IPS-20b (cell line): ENCODE measurements at regions not wholly inside any gene's neighbourhood (a gene's known extent, or its start where the extent isn't known, plus 50 kb on each side); places are given as distances from the start of the nearest gene placed in this dataset.
"Not testable (repeated sequence)": the region's sequence is repeated elsewhere in the genome, so short reads cannot be mapped to it uniquely, and the experiment has no call there.

Source experiments
- H3K27ac ChIP-seq: one replicate; pipeline ENCODE4 v1.5.1; 2013; ENCODE audit warnings: low read length
- H3K27me3 ChIP-seq: 2 replicates; pipeline ENCODE4 v1.6.1; 2013; ENCODE audit warnings: mild to moderate bottlenecking, low read length, inconsistent platforms; ENCODE audit not compliant: insufficient read depth
- H3K36me3 ChIP-seq: 2 replicates; pipeline ENCODE4 v1.6.1; 2013; ENCODE audit warnings: low read depth, mild to moderate bottlenecking, inconsistent platforms, low read length, moderate library complexity; ENCODE audit not compliant: insufficient read depth
- H3K4me1 ChIP-seq: 2 replicates; pipeline ENCODE4 v1.6.1; 2013; ENCODE audit warnings: mild to moderate bottlenecking, control low read depth, inconsistent platforms, low read length, moderate library complexity; ENCODE audit not compliant: insufficient read depth
- H3K4me3 ChIP-seq: 2 replicates; pipeline ENCODE4 v1.5.1; 2013; ENCODE audit warnings: mild to moderate bottlenecking, low read length, inconsistent platforms
- H3K9ac ChIP-seq: 2 replicates; pipeline ENCODE4 v1.6.1; 2013; ENCODE audit warnings: low read depth, mild to moderate bottlenecking, inconsistent platforms, low read length, moderate library complexity
- H3K9me3 ChIP-seq: 2 replicates; pipeline ENCODE4 v1.6.1; 2013; ENCODE audit warnings: mild to moderate bottlenecking, low read depth, low read length, inconsistent platforms; ENCODE audit not compliant: insufficient read depth

DNA sequence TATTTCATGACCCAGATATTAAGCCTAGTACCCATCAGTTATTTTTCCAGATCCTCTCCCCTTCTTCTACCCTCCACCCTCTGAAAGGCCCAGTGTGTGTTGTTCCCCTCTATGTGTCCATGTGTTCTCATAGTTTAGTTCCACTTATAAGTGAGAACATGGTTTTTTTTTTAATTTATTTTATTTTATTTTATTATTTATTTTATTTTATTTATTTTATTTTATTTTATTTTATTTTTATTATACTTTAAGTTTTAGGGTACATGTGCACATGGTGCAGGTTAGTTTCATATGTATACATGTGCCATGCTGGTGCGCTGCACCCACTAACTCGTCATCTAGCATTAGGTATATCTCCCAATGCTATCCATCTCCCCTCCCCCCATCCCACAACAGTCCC, 639.2 kb upstream of the KCND2 start:
- H3K27me3 ChIP-seq, H3K36me3 ChIP-seq, H3K9me3 ChIP-seq, H3K27ac ChIP-seq, H3K9ac ChIP-seq, H3K4me3 ChIP-seq, H3K4me1 ChIP-seq: not testable (repeated sequence)

DNA sequence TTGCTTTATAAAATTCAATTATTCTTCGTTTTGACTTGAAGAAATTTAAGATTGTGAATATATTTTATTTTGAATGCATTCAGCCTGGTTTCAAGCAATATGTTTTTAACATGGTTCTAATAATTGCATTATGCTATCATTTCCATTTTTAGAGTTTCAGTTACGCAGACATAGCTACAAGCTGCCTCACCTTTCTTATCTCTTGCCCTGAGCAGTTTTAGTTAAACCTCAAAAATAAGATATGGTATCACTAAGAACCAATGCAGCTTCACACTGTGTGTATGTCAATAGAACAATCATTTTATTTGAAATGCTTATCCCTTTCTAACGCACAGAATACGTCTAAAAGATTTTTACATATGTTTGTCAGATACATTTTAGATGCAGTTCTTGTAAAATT, 632.6 kb upstream of the KCND2 start:
- no peaks in the 10 kb centered on the region for H3K36me3 ChIP-seq
- H3K27me3 ChIP-seq, result no peaks in the 10 kb centered on the region
- H3K4me3 ChIP-seq, result no peak overlapping the region
- no peaks in the 10 kb centered on the region for H3K9me3 ChIP-seq
- H3K4me1 ChIP-seq, result no peaks in the 10 kb centered on the region
- no peak overlapping the region for H3K27ac ChIP-seq
- no peak overlapping the region for H3K9ac ChIP-seq

DNA sequence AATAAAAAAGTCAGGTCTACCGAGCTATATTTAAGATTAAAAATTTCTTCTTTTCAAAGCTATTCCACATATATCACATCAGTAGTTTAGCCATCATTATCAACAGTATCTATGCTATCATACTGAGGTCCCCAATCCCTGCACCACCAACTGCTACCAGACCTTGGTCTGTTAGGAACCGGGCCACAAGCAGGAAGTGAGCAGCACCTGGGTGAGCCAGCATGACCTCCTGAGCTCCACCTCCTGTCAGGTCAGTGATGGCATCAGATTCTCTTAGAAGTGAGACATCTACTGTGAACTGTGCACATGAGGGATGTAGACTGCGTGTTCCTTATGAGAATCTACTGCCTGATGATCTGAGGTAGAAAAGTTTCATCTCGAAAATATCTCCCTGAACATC, 632.1 kb upstream of the KCND2 start:
- H3K4me3 ChIP-seq, result no peak overlapping the region
- H3K27me3 ChIP-seq, result no peaks in the 10 kb centered on the region
- no peak overlapping the region for H3K9ac ChIP-seq
- H3K36me3 ChIP-seq, result no peaks in the 10 kb centered on the region
- no peak overlapping the region for H3K27ac ChIP-seq
- H3K9me3 ChIP-seq, result no peaks in the 10 kb centered on the region
- H3K4me1 ChIP-seq, result no peaks in the 10 kb centered on the region

DNA sequence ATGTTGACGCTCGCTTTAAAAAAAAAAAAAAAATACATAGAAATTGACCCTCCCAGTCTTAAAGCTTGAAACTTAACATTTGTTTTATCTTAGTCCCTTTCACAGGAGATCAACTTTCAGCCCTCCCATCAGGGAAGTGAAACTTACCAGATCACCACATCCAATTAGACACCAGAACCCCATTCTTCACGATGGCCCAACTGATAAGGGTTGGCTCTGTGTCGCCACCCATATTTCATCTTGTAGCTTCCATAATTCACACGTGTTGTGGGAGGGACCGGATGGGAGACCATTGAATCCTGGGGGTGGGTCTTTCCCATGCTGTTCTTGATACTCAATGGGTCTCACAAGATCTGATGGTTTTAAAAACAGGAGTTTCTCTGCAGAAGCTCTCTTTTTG, 629.4 kb upstream of the KCND2 start:
- H3K9me3 ChIP-seq, result no peaks in the 10 kb centered on the region
- no peaks in the 10 kb centered on the region for H3K27me3 ChIP-seq
- H3K27ac ChIP-seq, result no peak overlapping the region
- no peak overlapping the region for H3K4me3 ChIP-seq
- no peaks in the 10 kb centered on the region for H3K36me3 ChIP-seq
- H3K4me1 ChIP-seq, result no peaks in the 10 kb centered on the region
- H3K9ac ChIP-seq, result no peak overlapping the region

DNA sequence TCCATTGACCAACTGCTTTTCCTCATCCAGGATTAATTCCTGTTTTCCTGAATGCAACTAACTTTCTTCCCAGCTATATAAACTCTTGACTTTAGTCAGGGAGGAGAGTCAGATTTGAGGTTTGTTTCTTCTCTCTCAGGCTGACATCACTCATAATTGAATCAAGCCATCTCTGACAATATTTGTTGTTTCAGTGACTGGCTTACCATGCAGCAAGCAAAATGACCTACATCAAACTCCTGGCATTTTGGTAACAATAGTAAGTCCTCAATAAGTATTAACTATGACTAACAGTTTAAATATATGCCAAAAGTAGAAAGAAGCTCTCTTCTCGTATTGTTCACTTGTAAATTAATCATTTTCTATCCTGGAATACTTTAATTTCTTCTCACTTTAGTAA, 625.7 kb upstream of the KCND2 start:
- Histone ChIP-seq H3K4me1 (no peaks in the 10 kb centered on the region), H3K4me3 (no peak overlapping the region), H3K36me3 (no peaks in the 10 kb centered on the region), H3K9me3 (no peaks in the 10 kb centered on the region), H3K27ac (no peak overlapping the region), H3K9ac (no peak overlapping the region), H3K27me3 (no peaks in the 10 kb centered on the region)

DNA sequence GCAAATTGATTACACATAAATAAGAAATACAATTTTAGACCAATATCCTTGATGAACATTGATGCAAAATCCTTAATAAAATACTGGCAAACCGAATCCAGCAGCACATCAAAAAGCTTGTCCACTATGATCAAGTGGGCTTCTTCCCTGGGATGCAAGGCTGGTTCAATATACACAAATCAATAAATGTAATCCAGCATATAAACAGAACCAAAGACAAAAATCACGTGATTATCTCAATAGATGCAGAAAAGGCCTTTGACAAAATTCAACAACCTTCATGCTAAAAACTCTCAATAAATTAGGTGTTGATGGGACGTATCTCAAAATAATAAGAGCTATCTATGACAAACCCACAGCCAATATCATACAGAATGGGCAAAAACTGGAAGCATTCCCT, 624.2 kb upstream of the KCND2 start:
- H3K27me3 ChIP-seq, H3K27ac ChIP-seq, H3K9ac ChIP-seq, H3K36me3 ChIP-seq, H3K9me3 ChIP-seq, H3K4me3 ChIP-seq, H3K4me1 ChIP-seq: not testable (repeated sequence)

DNA sequence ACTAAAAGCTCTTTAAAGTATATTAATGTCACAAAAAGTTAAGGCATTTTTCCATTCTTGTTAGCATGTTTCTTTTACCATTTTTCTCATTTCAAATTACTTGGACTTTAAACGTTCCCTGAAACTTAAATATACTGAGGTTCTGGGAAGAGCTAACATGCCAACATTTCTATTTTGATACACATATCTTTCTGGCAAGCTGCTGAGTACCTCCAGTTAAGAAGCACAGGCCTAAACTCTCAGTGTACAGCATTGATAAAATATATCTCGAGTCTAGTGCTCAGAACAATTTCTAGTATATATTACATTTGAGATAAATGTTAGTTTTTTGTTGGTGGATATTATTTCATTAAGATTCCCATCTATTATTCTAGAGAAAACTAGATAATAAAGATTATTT, 612.9 kb upstream of the KCND2 start:
- Histone ChIP-seq H3K4me3 (no peak overlapping the region), H3K36me3 (no peaks in the 10 kb centered on the region), H3K27ac (no peak overlapping the region), H3K9ac (no peak overlapping the region), H3K27me3 (no peaks in the 10 kb centered on the region), H3K9me3 (no peaks in the 10 kb centered on the region), H3K4me1 (no peaks in the 10 kb centered on the region)

DNA sequence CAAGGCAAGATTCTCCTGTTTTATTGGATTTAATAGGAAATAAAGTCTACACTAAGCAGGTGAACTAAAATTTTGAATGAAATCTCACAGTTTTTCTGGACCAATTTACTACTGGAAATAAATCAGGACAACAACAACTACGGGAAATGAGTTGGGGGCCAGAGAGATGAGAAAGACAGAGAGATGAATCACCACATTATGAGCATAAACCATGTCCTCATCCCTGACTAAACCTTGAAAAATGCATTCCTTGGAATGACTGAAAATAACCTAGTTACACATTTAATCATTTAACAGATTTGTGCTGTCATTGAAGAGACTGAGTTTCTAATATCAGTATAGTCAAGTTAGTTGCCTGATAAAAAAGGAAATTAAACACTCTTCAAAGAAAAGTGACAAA, 608.4 kb upstream of the KCND2 start:
- Histone ChIP-seq H3K27me3 (no peaks in the 10 kb centered on the region), H3K4me3 (no peak overlapping the region), H3K9ac (no peak overlapping the region), H3K9me3 (no peaks in the 10 kb centered on the region), H3K27ac (no peak overlapping the region), H3K36me3 (no peaks in the 10 kb centered on the region), H3K4me1 (no peaks in the 10 kb centered on the region)

DNA sequence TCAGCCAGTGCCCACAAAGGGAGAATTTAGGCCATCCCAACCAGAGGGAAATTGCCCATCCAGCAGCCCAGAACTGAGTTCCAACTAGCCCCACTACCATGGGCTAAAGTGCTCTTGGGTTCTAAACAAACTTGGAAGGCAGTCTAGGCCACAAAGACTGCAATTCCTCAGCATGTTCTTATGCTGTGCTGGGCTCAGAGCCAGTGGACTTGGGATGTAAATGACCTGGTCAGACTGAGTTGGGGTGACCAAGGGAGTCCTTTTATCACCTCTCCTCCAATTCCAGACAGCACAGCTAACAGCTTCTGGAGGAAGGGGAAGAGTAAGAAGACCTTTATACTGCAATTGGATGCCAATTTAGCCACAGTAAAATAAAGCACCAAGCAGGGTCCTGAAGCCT, 607.2 kb upstream of the KCND2 start:
- Histone ChIP-seq H3K9ac (no peak overlapping the region), H3K36me3 (no peaks in the 10 kb centered on the region), H3K27ac (no peak overlapping the region), H3K4me1 (no peaks in the 10 kb centered on the region), H3K9me3 (no peaks in the 10 kb centered on the region), H3K27me3 (no peaks in the 10 kb centered on the region), H3K4me3 (no peak overlapping the region)

DNA sequence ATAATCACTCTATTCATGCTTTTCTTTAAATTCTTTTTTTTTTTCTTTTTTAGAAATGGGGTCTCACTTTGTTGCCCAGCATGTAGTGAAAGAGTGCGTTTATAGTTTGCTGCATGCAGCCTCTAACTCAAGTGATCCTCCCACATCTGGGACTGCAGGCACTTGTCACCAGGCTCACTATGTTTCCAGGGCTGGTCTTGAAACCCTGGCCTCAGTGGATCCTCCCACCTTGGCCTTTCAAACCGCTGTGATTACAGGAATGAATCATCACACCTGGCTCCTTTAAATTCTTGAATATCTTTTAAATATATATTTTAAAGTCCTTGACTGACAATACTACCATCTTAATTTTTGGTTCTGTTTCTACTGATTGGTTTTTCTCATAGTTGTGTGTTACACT, 591.6 kb upstream of the KCND2 start:
- Histone ChIP-seq H3K9ac (no peak overlapping the region), H3K4me1 (no peaks in the 10 kb centered on the region), H3K9me3 (no peaks in the 10 kb centered on the region), H3K27ac (no peak overlapping the region), H3K27me3 (no peaks in the 10 kb centered on the region), H3K36me3 (no peaks in the 10 kb centered on the region), H3K4me3 (no peak overlapping the region)

DNA sequence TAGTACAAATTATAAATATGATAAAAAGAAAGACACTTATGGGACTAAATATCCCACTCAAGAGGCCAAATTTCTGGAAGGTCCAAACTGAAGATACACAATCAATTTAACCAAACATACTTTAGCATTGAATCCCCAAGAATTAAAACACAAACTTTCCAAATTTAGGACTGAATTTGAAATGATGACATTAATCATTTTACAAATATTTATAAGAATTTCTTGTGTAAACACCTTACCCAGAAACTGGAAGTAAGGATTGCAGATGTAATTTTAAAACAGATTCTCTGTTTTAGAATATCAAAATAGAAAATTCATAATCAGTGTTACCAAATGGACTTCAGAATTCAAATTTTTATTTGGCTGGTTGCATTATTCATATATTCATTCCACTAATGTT, 588.2 kb upstream of the KCND2 start:
- no peaks in the 10 kb centered on the region for H3K27me3 ChIP-seq
- H3K27ac ChIP-seq, result no peak overlapping the region
- no peaks in the 10 kb centered on the region for H3K9me3 ChIP-seq
- no peaks in the 10 kb centered on the region for H3K4me1 ChIP-seq
- H3K36me3 ChIP-seq, result no peaks in the 10 kb centered on the region
- no peak overlapping the region for H3K4me3 ChIP-seq
- no peak overlapping the region for H3K9ac ChIP-seq

DNA sequence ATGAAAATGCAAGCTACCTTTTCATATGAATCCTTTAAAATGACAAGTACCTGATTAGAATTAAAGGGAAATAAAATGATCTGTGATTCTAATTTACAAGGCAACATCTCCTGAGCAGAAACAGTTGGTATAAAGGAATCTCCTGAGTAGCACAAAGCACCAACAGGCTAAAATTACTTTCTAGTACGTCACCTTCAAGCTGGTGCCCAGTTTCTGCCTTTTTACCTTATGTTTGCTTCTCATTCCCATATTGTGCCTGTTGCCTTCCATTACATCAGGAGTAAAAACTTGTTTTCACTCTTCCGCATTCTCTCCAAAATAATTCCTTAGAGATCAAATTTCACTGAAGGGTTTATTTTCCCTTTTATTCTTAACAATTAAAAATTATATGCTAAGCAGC, 587.1 kb upstream of the KCND2 start:
- Histone ChIP-seq H3K36me3 (no peaks in the 10 kb centered on the region), H3K27ac (no peak overlapping the region), H3K27me3 (no peaks in the 10 kb centered on the region), H3K9ac (no peak overlapping the region), H3K4me3 (no peak overlapping the region), H3K9me3 (no peaks in the 10 kb centered on the region), H3K4me1 (no peaks in the 10 kb centered on the region)

DNA sequence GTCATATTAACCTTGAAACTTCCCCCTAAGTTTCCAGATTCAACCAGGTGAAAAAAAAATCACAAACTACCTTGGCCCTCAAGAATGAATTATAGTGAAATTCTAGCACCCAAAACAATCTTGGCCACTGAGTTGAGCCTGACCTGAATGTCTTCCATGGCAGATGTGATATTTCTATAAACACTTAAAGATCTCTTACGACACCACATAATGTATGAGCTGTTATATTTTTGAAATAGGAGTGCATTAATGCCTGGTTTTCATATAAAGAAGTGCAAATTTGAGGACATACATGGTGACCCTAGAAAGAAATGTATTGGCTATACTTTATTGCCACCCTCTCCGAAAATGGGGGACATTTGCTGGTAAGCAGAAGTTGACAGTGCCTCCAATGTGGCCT, 584.1 kb upstream of the KCND2 start:
- Histone ChIP-seq H3K9ac (no peak overlapping the region), H3K27ac (no peak overlapping the region), H3K27me3 (no peaks in the 10 kb centered on the region), H3K4me3 (no peak overlapping the region), H3K4me1 (no peaks in the 10 kb centered on the region), H3K9me3 (no peaks in the 10 kb centered on the region), H3K36me3 (no peaks in the 10 kb centered on the region)
